Right lung (tissue), 2 donors: ENCODE measurements at regions not wholly inside any gene's neighbourhood (a gene's known extent, or its start where the extent isn't known, plus 50 kb on each side); places are given as distances from the start of the nearest gene placed in this dataset.
A peak's percentile ranks its signal among the peaks of the same experiment; 100 is the strongest.

Experiments used
- DNase-seq, 2 donors: peaks; one replicate each; pipeline ENCODE4 v3.0.0-alpha.2; 2013

- no peak for DNase-seq
These were observed 399.7 kb upstream of the RBFOX1 start for GRCh38 chr16:6932871-6933385.

GRCh38 chr16:6929868-6930267 lies 402.8 kb upstream of the RBFOX1 start:
- DNase-seq, result no peak

GRCh38 chr16:6926762-6927161 lies 405.9 kb upstream of the RBFOX1 start:
- DNase-seq, result no peak

GRCh38 chr16:6926341-6926740 lies 406.3 kb upstream of the RBFOX1 start:
- no peak for DNase-seq

GRCh38 chr16:6918646-6919045 lies 414.0 kb upstream of the RBFOX1 start:
- DNase-seq, result no peak

GRCh38 chr16:6916946-6917345 lies 415.7 kb upstream of the RBFOX1 start:
- DNase-seq, result no peak

GRCh38 chr16:6913566-6913965 lies 419.1 kb upstream of the RBFOX1 start:
- DNase-seq, result no peak

GRCh38 chr16:6910301-6910700 lies 422.3 kb upstream of the RBFOX1 start:
- no peak for DNase-seq

- no peak for DNase-seq
These were observed 427.0 kb upstream of the RBFOX1 start for GRCh38 chr16:6905601-6906000.

- no peak for DNase-seq
These were observed 429.0 kb upstream of the RBFOX1 start for GRCh38 chr16:6903671-6904070.

- no peak for DNase-seq
These were observed 433.7 kb upstream of the RBFOX1 start for GRCh38 chr16:6898896-6899295.

GRCh38 chr16:6897876-6898485 lies 434.7 kb upstream of the RBFOX1 start:
- no peak for DNase-seq

- no peak for DNase-seq
These were observed 439.7 kb upstream of the RBFOX1 start for GRCh38 chr16:6892966-6893365.

GRCh38 chr16:6891496-6891895 lies 441.1 kb upstream of the RBFOX1 start:
- DNase-seq, result no peak

- DNase-seq, result no peak
These were observed 444.1 kb upstream of the RBFOX1 start for GRCh38 chr16:6888531-6888930.

- DNase-seq, result no peak
These were observed 448.6 kb upstream of the RBFOX1 start for GRCh38 chr16:6884002-6884401.

GRCh38 chr16:6880263-6880662 lies 452.4 kb upstream of the RBFOX1 start:
- no peak for DNase-seq

GRCh38 chr16:6864671-6865070 lies 468.0 kb upstream of the RBFOX1 start:
- no peak for DNase-seq

GRCh38 chr16:6864244-6864643 lies 468.4 kb upstream of the RBFOX1 start:
- DNase-seq, result no peak

GRCh38 chr16:6863135-6863534 lies 469.5 kb upstream of the RBFOX1 start:
- no peak for DNase-seq

- no peak for DNase-seq
These were observed 470.7 kb upstream of the RBFOX1 start for GRCh38 chr16:6861815-6862477.

- peak; percentile 8 to 28 for DNase-seq
These were observed 471.4 kb upstream of the RBFOX1 start for GRCh38 chr16:6861135-6861814.

- DNase-seq, result no peak
These were observed 475.1 kb upstream of the RBFOX1 start for GRCh38 chr16:6857575-6857974.
